ENCODE measurements at regions not wholly inside any gene's neighbourhood (a gene's known extent, or its start where the extent isn't known, plus 50 kb on each side); places are given as distances from the start of the nearest gene placed in this dataset.
A peak's percentile ranks its signal among the peaks of the same experiment; 100 is the strongest.

DNA sequence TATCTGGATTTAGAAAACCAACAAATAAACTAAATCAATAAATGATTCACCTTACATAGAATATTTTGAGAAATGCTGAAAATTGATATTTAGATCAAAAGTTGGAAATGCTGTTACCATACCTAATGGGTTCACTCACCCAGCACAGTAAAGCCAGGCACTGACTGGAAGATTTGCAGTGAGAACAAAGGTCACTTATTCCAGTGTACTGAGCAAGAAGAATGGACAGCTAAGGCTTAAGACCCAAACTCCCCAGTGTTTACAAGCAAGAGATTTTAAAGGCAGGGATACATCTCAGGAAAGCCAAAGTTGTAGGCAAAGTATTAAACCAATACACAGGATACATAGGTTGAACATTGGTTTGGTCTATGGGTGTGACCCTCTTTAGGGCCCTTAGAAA is 523.9 kb upstream of the PCDH9 start:
- no peak for DNase-seq

DNA sequence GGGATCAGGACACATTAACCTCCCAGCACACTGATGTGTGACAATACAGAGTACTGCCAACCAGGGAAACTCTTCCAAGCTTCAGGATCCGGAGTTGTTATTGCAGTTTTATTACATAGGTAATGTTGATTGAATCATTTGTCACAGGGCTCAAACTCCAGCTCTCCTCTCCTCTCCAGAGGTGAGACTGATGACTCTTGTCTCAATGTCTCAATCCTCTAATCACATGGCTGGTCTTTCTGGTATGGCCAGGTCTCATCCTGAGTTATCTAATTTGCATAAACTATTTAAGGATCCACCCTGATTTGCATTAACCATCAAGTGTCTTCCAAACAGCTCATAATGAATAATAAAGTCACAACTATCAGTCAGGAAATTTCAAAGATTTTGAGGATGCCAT is 522.6 kb upstream of the PCDH9 start:
- no peak for DNase-seq

DNA sequence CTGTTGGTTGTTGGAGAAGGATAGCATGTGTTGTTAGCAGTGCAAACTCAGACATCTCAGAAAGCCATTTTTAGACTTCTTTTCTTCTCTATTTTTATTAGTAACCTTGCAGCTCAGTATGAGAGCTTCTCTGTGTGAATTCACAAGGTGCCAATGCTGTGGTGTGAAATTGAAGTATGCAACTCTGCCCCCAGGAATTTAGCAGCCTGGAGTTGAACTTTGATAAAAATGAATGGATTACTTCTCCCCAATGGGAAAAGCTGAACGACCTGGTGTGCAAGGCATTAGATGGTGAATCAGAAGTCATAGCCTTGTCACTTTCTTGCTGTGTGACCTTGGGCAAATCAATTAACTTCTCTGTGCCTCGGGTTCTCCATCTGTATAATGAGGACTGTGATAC is 512.3 kb upstream of the PCDH9 start:
- no peak for DNase-seq

DNA sequence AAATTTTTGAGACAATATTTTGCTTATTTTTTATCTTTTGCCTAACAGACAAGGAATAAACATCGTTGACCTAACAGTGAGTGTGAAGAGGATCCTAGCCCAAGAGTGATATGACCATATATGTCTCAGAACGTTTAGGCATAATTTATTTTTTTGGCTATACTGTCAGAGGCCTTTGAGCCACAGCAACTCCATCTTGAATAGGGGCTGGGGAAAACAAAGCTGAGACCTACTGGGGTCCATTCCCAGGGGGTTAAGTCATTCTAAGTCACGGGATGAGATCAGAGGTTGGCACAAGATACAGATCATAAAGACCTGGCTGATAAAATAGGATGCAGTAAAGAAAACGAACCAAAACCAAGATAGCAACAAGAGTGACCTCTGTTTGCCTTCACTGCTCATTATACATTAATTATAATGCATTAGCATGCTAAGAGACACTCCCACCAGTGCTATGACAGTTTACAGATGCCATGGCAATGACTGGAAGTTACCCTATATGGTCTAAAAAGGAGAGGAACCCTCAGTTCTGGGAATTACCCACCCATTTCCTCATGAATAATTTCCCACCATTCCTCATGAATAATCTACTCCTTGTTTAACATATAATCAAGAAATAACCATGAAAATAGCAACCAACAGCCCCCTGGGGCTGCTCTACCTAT is 510.9 kb upstream of the PCDH9 start:
- DNase-seq: no peak

DNA sequence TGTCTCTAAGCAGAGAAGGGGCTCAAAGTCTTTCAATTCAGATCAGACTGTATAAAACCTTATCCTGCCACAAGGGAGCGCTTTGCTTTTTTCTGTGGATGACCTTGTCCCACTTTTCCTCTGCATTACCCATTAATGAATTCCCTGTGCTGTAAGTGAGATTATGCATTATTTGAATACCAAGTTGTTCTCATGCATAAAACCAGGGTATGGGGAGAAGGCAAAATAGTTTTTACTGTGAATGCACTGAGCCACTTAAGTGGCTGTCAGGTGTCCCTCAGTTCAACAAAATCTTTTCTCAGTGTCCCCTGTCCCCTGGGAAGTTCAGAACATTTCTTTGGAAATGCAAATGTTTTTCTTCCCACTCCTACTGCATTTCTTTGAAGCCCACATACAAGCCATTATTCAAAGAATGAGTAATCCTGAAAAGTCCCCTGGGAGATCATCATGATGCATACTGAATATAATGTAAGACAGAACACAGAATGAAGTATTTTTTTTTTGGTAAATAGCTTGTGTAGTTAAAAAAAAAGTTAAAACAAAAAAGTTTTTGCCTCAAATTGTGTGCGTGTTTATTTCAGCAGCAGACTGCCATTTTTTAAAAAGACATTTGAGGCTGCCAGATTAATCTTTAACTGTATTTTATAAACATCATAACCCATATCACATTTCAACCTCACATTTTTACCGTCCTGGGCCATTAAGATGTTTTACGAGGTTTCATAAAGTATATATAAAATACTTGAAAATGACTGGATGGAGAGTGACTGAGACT is 506.7 kb upstream of the PCDH9 start:
- peak; percentile 35 for DNase-seq

DNA sequence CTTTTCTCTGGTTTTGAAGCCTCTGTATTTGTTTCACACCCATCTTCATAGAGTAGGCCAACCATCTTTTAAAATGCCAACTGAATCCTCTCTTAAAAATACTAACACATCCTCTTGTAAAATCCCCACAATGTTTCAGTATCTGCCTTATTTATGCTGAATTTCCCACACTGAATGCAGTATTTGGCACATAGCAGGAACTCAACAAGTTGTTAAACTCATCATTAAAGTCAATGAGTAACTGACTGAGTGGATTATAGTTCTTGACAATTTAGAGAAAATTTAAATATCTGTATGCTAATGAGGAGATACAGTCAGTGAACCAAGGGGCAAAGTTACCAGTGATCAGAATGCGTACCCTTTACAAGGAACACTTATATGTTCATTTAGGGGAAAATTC is 505.5 kb upstream of the PCDH9 start:
- no peak for DNase-seq

DNA sequence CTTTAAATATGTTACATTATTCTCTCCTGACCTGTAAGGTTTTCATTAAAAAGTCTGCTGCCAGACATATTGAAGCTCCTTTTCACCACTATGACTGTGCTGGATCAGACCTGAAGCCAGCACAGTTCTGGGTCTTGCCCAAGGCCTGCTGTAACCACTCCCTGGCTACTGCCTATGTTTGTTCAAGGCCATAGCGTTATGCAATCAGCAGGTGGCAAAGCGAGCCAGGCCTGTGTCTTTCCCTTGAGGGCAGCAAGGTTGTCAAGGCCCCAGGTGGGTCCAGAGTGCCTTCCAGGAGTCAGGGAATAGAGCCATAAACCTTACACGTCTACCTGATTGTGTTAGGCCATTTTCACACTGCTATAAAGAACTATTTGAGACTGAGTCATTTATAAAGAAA is 496.8 kb upstream of the PCDH9 start:
- DNase-seq: no peak

DNA sequence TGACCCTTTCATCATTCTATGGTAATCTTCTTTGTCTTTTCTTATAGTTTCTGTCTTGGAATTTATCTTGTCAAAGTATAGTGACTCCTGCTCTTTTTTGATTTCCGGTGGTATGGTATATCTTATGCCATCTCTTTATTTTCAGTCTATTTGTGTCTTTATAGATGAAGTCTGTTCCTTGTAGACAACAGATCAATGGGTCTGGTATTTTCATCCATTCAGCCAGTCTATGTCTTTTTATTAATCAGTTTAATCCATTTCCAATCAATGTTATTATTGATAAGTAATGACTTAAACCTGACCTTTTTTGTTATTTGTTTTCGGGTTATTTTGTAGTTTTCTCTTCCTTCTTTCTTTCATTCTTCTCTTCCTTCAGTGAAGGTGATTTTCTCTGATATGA is 495.9 kb upstream of the PCDH9 start:
- DNase-seq: no peak

DNA sequence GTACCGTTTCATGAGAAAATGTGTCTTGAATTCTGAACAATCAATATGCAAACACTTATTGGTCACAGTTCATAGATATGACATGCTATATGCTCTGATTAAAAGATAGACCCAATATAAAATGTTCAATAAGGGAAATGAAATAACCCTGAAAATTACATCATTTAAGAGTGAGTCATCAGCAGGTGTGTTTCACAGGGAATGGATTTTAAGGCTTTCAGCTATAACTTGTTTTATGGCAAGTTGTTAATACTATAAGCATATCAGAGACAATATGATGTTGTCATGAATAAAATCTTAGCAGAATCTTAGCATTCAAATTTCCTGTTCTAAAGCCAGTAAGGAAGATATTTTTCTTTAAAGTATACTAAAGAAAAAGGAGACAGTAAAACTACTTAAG is 483.4 kb upstream of the PCDH9 start:
- DNase-seq: no peak

DNA sequence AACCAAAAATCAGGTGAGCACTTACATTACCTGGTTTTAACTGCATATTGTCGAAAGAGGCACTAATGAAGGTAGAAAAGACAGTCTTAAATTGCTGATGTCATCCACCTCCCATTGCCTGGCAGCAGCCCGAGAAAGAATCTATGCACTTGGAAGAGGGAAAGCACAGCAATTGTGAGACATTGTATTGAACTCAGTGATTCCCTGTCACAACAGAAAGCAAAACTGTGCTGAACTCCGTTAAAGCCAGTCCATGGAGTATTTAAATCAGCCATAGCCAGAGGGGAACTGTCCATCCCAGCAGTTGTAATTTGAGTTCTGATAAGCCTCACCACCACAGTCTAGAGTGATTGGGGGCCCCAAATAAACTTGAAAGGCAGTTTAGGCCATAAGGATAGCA is 466.6 kb upstream of the PCDH9 start:
- DNase-seq: no peak

DNA sequence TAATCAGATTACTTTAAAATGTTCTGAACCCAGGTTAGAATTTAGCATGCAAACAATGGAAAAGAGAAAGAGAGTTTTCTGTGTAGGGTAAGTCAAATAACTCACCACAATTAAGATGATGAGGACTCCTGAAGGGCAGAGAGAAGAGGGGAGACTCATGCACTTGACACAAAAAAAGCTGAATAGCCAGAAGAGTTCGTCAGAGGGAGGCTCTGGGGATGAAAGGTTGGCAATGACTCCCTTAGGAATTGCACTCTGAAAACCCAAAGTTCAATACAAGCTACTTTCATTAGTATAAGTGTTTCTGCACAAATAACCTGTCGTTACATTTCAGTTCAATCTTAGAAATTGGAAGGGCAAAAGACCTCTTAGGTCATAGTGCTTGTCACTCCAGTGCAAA is 434.4 kb upstream of the PCDH9 start:
- no peak for DNase-seq

DNA sequence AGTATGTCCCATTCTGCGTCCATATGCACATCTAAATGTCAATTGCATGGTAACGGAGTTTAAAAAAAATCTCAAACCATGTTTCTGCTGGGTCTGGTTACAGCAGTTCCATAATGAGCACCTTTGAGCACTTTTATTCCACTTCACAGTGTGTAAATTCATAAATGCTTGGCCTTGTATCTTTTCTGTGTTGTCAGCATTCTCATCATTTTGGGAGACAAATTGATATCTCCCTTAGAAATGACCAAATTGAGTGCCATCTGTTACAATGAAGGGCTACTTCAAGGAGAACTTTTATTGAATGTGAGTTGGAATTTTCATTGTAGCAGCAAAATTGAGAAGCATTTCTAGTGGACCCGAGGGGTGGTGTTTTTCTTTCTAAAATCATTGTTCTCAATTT is 432.9 kb upstream of the PCDH9 start:
- no peak for DNase-seq

DNA sequence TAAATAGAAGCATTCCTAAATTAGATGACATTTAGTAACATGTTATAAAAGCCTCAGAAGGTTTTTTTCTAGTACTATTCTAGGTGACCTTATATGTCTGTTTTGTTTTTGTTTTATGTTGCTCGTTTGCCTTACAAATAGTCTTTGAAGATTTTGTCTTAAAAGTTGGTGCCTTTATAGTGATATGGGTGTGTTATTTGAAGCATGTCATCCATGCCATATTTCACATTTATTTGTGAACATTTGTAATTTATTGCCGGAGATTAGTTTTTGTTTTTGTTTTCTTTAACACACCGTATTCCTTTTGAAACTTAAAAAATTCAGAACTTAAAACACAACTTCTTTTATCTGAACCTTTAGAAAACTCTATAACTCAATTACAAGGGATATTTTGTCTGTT is 422.8 kb upstream of the PCDH9 start:
- DNase-seq: no peak

DNA sequence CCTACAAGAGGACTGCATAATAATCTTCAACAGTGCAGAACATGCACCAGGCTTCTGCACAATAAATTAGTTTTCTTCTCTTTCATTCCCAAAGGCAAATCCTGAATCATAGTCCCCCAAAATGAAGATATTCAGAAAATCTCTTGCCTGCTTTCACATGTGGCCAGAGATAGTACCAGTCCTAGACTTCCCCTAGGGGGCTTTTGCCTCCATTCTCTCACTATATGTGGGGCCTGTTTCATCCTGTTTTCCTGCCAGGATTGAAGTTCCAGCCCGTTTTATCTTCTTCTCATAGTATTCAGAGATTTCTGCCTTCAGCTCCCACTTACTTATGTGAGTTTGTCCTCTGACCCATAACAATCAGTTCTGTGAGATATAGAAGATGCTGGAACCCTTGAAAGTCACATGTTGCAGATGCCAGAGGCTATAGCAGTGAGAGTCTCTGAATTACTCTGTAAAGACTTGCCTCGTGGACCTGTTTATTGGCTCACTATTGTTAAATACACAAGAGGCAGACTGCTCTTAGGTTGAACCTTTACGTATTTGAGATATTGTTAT is 421.9 kb upstream of the PCDH9 start:
- DNase-seq: no peak

DNA sequence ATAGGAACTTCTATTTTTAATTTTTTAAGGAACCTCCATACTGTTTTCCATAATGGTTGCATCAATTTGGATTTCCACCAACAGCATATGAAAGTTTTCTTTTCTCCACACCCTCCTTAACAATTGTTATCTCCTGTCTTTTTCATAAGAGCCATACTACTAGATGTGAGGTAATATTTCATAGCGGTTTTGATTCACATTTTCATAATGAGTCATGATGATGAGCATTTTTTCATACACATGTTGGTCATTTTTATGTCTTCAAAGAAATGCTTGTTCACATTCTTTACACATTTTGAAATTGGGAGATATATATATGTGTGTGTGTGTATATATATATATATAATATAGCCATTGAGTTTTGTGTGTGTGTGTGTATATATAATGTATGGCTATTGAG is 420.3 kb upstream of the PCDH9 start:
- DNase-seq: no peak

DNA sequence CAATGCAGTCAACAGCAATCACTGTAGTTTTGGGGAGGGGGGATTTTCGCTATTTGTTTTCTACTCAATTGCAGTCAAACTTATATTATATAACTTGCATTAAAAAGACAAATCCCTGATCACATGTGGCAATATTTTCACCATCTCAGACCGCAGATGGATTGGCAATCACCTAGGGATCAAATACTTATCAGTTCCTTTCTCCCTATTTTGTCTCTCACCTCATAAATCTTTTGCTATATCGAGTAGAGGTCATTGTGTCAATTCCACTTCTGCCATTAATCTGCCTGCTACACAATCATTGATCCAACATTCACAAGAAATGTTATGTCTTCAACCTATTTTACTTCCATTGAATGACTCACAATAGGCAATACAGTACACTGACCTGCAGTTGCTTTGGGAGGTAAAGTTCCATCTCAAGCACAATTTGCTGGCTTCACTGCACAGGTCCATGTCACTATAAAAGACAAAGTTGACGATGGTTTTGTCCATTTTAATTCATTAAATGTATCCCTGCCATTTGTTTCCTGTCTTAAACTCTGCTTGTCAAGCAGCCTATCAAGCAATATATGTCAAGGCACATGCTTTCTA is 415.8 kb upstream of the PCDH9 start:
- no peak for DNase-seq

DNA sequence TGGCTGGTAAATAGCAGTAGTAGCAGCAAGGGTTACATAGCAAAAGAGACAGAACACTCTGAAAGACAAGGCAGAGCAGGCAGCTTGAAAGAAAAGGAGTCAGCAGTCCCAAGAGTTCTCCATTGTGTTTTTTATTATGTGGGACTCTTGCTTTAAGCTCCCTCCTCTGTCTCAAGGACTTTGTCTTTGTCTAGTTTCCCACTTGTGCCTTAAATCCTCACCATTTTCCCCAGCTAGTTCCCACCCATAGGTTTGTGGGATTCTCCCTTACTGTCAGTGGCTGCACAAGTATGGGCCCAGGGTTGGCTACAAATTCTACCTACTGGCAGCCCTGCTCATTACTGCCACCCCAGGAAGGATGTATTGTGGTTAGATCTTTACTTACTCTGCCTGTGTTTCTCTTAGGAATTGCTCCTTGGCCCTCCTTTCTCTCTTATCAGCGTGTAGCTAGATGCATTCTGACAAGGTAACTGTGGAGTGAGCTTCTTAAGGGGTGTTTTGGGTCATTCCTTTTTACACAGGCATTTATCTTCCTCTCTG is 413.4 kb upstream of the PCDH9 start:
- no peak for DNase-seq

DNA sequence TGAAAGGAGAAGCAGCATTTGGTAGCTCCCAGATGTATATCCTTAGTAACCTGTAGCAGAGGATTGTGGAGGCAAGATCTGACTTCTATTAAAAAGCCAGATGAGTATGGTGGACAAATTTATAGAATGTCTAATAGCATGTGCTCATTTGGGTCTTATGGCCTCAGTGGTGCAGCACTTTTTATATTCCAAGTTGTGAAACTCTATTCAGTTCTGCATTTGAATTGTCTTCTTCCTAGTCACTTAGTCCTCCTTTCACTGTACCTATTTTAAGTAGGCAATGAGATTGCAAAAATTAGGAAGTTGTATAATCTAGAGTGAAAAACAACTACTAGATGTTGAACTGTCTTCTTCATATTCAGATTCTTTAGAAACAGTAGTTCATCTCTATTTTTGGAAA is 412.5 kb upstream of the PCDH9 start:
- DNase-seq: no peak

DNA sequence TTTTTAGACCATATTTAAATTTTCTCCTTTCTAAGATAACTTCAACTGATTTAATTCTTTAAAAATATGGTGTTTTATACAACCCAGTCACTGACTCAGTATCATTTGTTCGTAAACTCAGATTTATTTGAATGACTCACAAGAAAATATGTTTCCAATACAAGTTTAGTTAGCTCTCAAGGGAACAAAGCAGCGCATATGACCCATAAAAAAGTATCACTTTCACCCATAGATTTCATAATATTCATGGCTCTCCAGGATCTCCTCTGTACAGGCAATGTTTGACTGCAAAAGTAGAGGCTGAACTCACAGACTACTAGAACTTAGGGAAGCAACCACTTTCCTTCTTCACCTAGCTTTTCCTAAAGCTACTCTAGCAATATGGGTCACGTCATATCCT is 405.6 kb upstream of the PCDH9 start:
- DNase-seq: no peak

DNA sequence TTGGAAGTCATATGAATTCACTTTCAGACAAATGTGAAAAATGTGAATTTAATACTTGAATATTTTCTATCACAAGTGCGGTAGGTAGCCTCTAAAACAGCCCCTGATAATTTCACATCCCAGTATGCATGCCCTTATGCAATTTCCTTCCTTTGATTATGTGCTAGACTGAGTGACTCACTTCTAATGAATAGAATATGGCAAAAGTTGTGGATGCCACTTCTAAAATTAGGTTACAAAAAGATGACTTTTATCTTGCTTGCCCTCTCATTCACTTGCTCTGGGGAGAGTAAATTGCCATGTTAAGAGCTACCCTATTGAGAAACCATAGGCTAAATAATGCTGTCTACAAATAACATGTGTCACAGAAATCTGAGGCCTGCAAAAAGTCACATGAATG is 402.5 kb upstream of the PCDH9 start:
- no peak for DNase-seq

DNA sequence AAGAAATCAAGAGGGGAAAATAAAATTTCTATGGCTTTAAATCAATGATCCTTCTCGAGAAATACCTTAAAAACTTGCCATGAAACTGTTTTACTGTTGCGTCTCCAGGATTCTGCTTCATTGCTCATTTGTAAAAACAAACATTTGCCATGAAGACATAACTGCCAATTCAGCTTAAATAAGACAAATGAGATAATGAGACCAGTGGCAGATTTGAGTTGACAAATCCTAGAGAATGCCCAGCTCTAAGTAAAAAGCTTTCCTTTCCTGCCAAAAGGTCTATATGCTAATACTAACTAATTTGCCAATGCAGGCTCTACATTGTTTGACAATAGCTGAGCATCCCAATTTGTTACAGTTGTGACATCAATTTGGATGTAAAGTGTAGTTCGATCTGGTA is 400.5 kb upstream of the PCDH9 start:
- no peak for DNase-seq

DNA sequence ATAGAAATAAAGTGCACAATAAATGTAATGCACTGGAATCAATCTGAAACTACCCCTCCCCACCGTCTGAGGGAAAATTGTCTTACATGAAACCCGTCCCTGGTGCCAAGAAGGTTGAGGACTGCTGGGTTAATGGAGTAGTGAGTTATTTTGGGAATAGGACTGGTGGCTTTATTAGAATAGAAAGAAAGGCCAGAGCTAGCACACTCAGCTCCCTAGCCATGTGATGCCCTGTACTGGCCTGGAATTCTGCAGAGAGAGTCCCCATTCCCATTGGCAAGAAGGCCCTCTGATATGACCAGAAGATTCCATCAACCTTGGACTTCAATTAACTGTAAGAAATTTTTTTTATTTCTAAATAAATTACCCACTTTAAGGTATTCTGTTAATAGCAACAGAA is 393.5 kb upstream of the PCDH9 start:
- no peak for DNase-seq

DNA sequence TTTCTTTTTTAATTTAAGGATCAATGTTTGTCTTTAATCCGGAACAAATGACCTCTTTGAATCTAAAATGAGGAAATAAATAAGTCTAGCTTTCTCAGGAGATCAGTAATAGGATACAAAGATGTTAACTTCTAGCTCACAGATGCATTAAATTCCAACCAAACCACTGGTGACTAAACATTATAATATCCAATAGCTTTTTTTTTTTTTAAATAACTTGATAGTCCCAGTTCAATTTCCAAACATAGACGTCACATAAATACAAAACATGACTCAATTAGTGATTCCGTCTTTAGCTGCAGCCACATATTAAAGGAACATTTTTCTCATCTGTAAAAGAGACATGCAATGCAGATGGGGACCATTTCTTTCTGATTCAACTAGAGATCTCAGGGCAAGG is 390.5 kb upstream of the PCDH9 start:
- DNase-seq: no peak

DNA sequence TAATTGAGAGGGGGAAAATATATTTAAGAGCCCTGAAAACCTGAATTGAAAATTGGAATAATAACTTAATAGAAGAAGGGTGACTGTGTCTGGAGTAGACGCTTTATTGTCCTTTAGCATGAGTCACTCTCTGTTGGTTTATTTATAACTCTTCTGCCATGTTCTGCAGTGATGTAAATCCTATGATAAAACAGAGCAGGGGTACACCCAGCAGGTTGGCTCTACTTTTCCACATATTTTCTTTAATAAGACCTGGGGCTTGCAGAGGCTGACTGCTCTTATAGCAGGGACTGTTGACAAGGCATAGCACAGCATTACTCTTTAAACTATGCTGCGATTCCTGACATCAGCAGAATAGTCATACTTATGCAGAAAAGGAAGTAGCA is 389.9 kb upstream of the PCDH9 start:
- no peak for DNase-seq
